NCI-H2196 treated with DMSO at 0.1 percent for 48 hours (cell line): ENCODE measurements at regions not wholly inside any gene's neighbourhood (a gene's known extent, or its start where the extent isn't known, plus 50 kb on each side); places are given as distances from the start of the nearest gene placed in this dataset.

Experiments
- DNase-seq: peaks from one replicate; lab custom pipeline; 2025; ENCODE audit not compliant: unreplicated experiment; lab: John Stamatoyannopoulos, UW

GRCh38 chr11:113634940-113635575 lies 71.0 kb downstream of the TMPRSS5 start:
- DNase-seq: no peak

GRCh38 chr11:113632981-113633380 lies 73.1 kb downstream of the TMPRSS5 start:
- no peak for DNase-seq

GRCh38 chr11:113629562-113629961 lies 76.5 kb downstream of the TMPRSS5 start:
- no peak for DNase-seq

- DNase-seq: no peak
These were observed 77.2 kb downstream of the TMPRSS5 start for GRCh38 chr11:113628912-113629311.

DNA sequence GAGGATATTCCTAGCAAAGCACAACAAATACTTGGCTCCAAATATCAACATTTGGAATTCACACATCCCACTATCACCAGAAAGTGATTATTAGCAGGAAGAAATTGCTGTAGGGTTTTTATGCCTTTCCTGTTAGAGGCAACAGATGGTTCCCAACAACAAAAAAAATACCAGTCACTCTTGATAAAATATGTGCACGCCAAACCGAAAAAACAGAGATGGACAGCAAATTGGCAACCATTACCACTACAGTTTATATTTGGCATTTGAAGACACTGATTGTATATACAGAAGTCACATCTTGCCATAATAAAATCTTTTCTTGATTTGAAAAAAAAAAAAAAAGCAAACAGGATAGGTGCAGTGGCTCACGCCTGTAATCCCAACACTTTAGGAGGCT lies 78.2 kb downstream of the TMPRSS5 start:
- DNase-seq: no peak

DNA sequence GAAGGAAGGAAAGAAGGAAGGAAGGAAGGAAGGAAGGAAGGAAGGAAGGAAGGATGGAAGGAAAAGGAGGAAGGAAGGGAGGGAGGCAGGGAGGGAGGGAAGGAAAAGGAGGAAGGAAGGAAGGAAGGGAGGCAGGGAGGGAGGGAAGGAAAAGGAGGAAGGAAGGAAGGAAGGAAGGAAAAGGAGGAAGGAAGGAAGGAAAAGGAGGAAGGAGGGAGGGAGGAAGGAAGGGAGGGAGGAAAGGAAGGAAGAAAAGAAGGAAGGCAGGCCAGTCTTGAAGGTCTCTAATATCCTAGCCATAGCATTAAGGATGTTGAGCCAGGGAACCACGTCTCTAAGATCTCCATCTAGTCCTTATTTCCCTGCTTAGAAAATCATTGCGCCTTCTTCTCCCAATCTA lies 78.8 kb downstream of the TMPRSS5 start:
- no peak for DNase-seq

DNA sequence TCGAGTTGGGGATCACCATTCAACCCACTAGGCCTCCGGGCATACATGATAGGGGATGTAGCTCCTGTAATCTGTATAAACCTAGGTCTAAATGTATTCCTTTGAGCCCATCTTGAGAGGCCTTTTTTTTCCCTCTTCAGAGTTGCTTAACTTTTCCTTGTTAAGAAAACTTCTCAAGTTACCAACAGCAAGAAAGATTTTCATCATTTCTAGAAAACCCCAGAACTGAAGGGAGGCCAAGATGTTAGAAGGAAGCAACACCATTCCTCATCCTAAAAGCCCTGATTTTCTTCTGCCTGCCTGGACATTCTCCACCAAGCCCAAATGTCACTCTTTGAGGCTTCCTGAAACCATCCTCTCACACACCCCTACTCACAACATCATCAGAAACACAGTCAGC lies 79.4 kb downstream of the TMPRSS5 start:
- DNase-seq: no peak

GRCh38 chr11:113623114-113623513 lies 83.0 kb downstream of the TMPRSS5 start:
- DNase-seq: no peak

DNA sequence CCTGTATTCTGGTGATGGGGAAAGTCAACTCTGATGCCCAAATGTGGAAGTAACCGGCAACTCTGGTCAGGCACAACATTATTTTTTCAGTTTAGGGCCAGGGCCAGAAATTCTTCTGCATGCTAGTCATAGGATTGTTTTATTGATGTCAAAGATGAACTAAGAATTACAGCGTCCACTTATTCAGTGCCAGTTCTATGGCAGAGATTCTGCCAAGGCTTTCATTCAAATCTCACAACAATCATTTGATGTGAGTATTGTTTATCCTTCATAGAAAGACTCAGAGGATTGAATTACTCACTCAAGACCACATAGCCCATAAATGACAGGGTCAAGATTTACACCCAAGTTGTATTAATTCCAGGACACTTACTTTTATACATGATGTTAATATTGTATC lies 87.7 kb downstream of the TMPRSS5 start:
- DNase-seq: no peak

- DNase-seq: no peak
These were observed 90.3 kb downstream of the TMPRSS5 start for GRCh38 chr11:113615773-113616172.

- DNase-seq: no peak
These were observed 91.0 kb downstream of the TMPRSS5 start for GRCh38 chr11:113615098-113615497.

DNA sequence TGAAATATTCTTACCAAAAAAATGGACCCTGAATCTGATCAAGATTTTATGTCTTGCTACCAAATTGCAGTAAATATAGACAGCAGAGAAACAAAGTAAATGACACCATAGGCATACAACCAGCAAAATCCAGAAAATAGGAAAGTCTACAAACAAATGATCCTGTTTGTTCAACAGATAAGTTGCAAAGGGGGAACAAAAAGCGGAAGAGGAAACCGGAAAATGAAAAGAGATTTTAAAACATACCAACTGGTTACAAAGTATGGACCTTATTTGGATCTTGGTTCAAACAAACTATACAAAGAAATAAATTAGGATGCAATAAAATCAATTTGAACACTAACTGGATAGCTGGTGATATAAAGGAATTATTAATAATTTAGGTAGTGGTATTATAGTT lies 92.0 kb downstream of the TMPRSS5 start:
- no peak for DNase-seq

- no peak for DNase-seq
These were observed 92.5 kb downstream of the TMPRSS5 start for GRCh38 chr11:113613619-113614018.

GRCh38 chr11:113604186-113604585 lies 101.9 kb downstream of the TMPRSS5 start:
- DNase-seq: no peak

DNA sequence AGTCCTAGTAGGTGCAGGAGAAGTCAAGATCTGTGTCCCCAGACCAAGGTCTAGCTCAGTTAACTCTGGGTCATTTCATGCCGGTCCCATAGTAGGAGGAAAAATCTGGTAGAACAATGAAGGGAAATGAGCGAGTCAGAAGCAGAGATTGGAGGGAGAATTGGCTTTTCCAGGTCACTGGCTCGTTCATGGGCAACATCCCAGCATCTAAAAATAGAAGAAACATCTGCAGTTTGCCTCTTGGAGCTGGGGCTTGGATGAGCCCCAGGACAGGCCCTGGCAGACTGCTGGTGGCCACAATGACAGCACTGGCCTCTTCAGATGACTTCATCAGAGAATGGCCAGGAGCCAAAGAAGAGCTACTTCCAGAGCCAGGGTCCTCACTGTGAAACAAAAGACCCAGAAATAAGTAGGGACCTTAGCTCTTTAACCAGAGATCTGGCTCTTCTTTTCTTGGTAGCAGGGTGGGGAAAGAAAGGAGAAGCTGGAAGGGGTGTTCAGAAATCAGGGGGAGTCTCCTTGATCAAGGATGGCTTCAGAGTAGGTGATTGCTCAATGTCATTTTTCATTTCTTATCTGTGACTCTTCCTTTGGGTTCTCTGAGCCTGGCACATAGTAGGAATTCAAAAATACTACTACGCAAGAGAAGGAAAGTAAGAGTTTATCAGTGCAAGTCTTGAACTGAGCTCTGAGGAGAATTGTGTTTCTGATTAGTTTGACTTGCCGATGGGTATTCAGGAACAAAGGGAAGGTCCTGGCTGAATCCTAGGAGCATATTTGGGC lies 102.6 kb downstream of the TMPRSS5 start:
- no peak for DNase-seq

DNA sequence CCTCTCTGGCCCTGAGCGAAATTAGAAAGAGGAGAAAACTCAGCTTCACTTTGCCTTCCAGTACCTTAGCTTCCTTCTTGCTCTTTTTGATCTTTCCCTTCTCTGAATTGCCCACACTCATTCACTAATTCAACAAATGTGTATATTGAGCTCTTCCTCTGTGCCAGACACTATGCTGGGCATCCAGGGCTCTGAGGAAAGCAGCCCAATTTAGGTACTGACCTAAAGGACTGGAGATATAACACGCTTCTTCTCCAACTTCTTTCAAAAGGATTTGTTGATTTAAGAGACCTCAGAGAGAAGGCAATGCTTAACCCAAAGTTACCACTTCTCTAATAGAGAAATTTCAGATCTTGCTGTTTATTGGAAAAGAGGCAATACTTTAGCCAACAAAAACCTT lies 103.6 kb downstream of the TMPRSS5 start:
- no peak for DNase-seq

DNA sequence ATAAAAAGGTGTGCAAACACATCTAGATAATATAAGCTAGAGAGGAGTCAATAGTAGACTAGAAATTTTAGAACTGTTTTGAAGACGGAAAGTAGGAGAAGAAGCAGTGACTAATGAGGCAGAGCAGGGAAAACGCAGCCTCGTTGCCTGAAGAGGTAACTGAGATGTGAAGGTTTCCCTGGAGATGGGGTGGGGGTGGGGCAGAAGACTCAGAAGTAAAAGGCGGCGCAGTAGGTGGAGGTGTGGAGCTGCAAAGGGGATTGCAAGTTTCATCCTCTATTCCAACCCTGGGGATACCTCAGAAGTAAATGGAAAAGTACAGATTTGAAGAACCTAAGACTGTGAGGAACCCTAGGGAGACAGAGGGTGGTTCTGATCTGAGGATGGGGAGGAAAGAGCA lies 109.5 kb downstream of the TMPRSS5 start:
- DNase-seq: no peak

DNA sequence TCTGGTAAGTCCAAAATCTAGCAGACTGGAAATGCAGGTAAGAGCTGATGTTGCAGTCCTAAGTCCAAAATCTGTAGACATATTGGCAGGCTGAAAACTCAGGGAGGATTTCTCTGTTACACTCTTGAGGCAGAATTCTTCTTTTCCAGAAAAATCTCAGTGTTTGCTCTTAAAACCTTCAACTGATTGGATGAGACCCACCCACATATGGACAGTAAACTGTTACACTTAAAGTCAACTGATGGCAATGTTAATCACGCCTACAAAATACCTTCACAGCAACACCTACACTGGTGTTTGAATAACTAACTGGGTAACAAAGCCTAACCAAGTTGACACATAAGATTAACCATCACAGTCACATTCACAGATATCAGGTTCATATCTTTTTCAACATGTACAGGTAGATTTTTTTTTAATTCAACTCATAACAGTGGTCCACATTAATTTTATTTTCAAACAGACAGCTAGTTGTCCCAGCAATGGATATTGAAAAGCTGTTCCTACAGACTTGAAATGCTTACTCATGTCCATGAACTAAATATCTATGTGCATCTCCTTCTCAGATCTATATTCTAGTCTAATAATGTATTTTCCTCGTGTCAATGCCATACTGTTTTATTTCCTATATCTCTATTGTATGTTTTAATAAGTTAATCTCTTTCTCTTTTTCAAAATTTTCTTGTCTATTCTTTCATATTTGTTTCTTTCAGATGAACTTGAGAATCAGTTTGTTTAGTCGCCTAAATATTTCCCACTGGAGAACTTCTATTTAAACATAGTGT lies 110.1 kb downstream of the TMPRSS5 start:
- no peak for DNase-seq

- DNase-seq: no peak
These were observed 112.3 kb downstream of the TMPRSS5 start for GRCh38 chr11:113593698-113594308.

GRCh38 chr11:113591117-113591516 lies 115.0 kb downstream of the TMPRSS5 start:
- DNase-seq: no peak

DNA sequence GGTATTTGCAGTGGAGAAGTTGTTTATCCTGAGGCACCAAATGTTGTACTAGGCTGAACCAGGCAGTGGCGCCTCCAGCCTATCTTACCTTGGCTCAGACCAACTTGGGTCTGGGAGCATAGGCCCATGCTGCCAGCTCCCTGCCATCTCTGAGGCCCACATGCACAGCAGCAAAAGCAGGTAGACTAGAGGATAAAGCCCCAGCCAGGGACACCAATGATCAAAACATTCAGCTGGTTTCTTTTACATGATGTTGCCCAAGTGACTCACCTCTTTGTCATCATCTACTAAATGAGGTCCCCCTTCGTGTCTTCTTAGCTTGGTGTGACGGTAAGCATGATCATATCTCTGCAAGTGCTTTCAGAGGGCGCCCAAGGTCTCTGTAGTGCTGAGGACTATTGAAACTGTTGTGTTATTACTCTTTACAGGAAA lies 112.1 kb upstream of the DRD2 start:
- DNase-seq: no peak

DNA sequence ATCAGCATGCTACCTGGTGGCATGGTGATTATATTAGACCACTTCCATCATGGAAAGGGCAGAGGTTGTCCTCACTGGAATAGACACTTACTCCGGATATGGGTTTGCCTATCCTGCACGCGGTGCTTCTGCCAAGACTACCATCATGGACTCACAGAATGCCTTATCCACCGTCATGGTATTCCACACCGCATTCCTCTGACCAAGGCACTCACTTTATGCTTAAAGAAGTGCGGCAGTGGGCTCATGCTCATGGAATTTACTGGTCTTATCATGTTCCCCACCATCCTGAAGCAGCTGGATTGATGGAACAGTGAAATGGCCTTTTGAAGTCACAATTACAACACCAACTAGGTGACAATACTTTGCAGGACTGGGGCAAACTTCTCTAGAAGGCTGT lies 109.2 kb upstream of the DRD2 start:
- DNase-seq: no peak
